HG03460 (cell line): ENCODE measurements at regions not wholly inside any gene's neighbourhood (a gene's known extent, or its start where the extent isn't known, plus 50 kb on each side); places are given as distances from the start of the nearest gene placed in this dataset.

Source experiments
- ATAC-seq: cut with Tn5 transposase; IDR thresholded peaks from one replicate; pipeline ENCODE4 v1.9.1; 2021; ENCODE audit not compliant: unreplicated experiment

DNA sequence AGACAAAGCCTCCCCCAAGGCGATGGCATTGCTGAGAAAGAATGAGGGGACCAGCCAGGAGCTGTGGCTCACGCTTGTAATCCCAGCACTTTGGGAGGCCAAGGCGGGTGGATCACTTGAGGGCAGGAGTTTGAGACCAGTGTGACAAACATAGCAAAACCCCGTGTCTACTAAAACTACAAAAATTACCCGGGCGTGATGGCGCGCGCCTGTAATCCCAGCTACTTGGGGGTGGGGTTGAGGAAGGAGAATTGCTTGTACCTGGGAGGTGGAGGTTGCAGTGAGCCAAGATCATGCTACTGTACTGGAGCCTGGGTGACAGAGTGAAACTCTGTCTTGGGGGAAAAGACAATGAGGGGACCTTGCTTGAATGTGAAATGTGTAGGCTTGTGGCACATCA lies 402.4 kb upstream of the C2CD4B start:
- ATAC-seq: no peak

DNA sequence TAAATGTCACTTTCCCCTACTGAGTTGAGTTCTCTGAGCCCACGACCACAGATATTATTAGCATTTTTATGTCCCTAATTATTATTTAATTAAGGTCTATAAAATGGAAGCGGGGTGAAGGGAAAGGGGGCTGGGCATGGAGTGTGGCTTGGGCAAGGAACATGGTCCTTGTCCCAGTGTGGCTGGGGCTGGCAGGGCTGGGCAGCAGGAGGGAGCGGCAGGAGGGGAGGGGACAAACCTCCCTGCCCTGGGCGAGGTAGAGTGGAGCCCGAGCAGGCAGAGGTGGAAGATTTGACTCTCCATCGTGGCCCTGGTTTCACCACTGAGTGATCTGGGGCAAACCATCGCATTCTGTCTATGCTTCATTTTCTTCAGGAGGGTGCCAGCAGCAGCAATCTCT lies 402.9 kb upstream of the C2CD4B start:
- ATAC-seq: no peak

DNA sequence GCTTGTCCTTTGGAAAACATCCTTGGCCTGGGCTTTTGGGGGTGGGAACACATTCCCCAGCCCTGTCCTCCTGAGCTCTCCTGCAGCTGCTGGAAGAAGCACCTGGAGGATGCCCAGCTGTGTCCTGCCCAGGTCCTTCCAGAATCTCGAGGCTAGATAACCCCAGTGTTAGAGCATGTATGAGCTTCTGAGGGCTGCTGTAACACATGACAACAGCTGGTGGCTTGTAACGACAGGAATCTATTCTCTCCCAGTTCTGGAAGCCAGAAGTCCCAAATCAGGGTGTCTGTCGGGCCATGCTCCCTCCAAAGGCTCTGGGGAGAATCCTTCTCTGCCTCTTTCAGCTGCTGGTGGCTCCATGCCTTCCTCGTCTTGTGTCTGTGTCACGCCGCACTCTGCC lies 403.6 kb upstream of the C2CD4B start:
- ATAC-seq: no peak

DNA sequence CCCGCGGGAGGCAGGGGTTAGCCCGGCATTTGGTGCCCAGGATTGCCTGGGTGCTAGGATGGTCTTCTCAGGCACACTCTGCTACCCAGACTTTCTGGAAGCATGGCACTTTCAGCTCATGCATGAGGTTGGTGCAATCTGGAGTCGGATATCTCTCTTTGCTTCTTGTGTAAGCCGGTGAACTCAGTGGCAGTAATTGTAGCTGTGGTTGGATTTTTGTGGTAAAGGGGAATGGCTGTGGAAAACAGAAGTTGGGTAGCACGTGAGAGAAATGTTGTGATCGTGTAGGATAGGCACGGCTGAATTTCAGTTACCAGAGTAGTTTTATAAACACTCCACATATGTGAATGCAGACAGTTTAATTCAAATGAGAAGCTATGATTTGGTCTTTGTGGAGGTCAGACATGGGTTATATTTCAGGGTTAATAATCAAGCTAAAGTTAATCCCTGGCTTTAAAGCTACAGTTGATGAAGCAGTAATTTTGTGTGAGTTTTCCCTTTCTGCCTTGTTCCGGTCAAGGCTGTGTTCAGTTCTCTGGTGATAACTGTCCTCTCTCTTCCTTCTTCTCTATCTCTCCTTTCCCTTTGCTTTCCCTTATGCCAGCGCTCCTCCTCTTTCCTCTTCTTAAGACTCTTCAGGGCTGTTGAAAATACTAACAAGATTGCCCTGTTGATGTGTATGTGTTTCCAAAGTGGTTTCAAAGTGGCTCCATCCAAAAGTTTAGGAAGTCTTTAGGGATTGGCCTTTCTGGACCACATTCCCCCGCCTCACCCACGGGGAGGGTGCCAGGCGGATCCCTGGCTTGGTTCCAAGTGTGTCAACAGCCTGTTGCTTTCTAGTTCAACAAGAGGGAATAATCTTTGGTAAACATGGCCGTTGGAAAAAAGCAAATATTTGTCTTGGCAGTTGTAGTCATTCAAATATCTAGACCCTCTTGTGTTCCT lies 404.6 kb upstream of the C2CD4B start:
- ATAC-seq: no peak

DNA sequence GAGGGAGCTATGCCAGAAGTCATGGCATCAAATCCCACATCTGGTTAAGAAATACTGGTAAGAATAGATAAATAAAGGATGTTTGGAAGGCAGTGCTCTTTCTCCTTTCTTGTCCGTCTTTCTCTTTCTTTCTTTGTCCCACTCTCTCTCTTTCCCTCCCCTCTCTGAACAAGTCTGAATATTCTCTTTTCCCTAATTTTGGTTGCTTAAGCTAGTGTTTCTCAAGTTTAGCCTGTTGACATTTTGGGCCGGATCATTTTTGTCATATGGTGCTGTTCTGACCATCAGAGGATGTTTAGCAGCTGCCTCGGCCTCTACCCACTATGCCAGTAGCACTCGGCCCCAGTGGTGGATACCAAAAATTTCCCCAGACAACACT lies 405.3 kb upstream of the C2CD4B start:
- no peak for ATAC-seq

DNA sequence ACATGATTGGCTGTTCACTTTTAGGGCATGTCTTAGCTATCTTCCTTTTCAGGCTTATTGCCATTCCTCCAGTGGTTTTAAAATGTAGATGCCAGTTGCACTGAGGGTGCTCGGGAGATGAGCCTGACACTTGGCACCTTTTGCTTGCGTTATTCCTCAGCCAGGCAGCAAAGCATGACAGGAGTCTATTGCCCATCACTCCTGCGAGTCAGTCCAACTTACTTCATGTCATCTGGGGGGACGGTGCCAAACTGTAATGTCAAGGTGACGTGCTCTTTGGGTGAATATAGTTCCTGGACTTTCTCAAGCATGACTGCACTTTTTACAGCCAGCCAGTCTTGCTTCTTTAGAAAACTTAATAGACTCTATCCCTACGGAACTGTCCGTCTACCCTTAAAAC lies 406.0 kb upstream of the C2CD4B start:
- no peak for ATAC-seq

DNA sequence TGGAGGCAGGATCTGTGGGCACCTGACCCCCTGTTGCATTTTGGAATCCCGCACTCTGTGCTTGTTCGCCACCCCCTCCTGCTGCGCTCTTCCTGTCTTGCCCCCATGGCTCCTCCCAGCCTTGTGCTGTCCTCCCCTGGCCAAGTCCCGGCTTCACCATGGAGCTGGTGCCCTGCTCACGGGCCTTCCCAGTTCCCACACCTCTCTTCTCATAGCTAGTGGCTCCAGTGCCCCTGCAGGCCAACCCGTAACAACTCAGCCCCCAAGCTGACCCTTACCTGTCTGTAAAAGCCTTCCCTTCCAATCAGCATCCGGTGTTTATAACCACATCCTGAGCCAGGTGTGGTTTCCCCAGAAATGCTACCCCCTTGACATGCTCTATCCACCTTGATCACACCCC lies 407.7 kb upstream of the C2CD4B start:
- no peak for ATAC-seq

DNA sequence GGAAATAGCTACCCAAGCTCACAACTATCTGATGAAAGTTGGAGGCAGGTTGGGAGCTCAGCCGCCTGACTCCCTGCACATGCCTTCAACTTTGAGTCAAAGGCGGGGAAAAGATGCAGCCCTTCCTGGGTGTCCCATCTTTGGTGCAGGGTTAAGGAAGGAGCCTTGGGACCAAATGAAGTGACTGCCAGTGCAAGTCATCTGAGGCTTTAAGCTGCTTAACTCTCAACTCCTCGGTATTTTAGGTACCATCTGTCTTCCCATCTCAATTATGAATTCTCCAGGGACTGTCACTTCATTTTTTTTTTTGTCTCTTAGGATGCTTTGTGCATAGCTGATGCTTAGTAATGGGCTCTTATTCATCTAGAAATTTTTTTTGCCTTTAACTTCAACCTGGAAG lies 408.8 kb upstream of the C2CD4B start:
- no peak for ATAC-seq

DNA sequence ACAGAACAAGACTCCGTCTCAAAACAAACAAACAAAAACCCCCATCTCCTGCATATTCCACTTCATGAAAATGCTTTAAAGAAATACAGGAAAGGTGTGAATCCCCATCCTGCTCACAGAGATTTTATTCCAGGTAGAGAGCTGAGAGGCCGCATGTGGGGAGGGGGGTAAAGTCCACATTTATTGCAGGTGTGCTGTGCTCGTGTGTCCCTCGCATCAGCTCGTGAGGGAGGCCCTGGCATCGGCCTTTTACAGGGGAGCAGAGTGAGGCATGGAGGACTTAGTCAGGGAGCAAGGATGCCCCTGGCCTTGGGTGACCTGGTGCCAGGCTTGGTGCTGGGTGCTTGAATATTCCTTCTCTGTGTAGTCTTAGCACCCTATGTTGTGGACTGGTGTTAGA lies 413.5 kb upstream of the C2CD4B start:
- no peak for ATAC-seq

DNA sequence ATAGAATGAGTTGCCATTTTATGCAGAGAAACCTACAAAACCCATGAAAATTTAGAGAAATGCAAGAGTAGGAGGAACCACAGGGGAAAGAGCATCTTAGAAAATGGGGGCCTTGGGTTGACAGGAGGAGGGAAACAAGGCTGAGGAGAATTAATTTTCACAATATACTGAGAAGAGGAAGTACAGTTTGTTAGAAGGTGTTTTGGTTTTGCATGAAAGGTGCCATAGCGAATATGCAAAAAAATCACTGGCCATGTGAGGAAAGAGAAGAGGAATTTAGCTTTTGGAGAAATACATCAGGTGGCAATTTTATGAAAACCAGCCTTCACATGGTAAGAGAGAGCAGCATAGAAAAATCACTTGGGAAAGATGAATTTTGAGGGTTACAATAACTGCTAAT lies 413.9 kb upstream of the C2CD4B start:
- ATAC-seq: no peak

DNA sequence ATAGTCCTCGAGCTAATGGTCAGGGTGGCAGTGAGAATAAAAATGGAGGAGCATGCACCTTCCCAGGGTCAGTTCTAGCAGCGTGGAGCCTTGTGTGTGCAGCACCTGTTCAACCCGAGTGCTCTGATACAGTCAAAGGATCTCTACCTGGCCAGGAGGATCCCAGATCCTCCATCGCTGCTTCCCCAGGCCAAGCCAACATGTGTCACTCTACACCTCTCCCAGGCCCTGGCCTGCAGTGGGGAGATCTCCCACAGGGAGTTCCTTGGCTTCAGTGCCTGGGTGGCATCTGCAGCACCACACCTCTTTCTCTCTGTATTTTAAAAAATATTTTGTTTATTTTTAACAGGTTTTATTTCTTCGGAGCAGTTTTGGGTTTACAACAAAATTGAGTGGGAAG lies 414.8 kb upstream of the C2CD4B start:
- ATAC-seq: no peak

DNA sequence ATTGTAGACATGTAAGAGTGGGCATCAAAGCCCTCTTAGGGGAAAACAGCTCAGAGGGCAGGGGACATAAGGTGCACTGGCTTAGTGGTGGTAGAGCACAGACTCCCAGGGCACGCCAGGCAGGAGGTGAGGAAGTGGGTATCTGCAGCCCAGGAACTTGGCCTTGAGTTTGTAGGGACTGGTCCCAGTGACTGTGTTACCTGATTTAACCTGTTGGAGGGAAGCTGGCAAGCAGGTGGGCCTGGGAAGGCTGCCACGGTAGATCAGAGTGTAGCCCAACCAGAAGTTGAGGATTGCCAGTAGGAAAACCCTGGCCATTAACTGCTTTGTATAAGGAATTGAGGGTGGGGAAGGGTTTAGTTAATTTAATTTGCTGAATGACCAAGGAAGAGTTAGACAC lies 417.5 kb upstream of the C2CD4B start:
- no peak for ATAC-seq

DNA sequence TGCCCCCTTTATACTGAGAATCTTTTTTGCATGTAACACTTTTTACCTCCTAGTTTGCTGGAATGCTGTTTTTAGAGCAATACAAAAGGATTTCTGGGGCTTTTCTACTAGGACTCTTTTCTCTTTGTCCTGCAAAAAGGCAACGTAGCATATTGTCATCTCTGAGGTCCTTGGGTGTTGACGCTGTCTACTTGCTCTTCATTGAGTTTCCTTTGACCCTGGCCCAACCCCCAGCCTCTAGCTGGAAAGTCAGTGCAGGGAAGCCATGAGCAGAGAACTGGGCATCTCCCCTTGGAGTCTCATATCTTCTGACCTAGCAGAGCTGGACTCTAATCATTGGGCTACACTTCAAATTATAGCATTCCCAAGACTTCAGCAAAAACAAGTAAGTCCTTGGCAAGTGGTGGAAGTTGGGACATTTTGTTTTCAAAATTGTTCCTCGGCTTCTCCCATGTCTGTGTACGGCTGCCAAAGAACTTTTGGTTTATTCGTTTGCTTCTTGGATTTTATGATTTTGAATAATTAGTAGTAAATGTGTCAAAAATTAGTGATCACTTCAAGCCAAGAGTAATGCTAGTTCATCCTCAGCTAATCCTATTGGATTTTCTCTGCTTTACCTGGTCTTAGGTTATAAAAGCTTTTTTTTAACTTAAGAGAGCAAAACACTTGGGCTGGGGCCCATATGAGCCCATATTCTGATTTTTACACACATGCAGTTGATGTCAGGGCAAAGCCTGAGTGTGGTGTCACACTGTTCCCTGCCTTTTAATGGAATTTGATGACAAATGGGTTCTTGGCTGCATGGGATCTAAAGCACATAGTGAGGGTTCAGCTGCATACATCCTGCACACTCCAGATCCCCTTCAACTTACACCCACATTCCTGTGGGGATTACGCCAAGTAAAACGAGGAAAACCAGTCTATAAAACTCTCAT lies 419.5 kb upstream of the C2CD4B start:
- ATAC-seq: no peak

DNA sequence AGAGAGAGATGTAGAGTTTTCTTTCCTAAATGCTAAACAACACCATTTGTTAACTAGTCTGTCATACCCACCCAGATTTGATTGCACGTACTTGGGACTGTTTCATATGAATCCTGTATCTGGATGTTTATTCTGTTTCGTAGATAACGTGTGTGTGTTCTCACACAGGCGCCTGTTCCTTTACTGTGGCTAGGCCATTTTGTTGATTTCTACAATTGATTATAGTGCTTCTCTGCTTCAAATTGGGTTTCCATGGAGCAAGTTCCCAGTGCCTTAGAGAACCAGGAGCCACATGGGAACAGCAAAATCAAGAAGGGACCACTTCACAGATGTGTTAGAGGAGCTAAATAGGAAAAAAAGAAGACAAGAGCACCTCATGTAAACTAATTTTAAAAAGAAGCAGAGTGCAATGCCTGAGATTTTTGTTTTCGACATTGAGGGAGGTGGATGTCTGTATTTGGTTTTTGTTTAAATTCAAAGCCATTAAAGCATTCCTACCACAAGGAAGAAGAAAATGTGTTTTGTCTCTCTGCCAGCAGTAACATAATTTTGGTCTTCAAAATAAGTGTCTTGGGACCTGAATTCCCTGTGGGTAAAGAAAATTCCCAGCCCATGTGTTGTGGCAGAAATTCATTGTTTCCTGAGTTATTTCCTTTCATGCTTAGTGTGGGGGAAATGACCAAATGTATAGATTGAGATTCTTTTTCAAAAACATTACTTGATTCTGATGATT lies 424.0 kb upstream of the C2CD4B start:
- no peak for ATAC-seq

DNA sequence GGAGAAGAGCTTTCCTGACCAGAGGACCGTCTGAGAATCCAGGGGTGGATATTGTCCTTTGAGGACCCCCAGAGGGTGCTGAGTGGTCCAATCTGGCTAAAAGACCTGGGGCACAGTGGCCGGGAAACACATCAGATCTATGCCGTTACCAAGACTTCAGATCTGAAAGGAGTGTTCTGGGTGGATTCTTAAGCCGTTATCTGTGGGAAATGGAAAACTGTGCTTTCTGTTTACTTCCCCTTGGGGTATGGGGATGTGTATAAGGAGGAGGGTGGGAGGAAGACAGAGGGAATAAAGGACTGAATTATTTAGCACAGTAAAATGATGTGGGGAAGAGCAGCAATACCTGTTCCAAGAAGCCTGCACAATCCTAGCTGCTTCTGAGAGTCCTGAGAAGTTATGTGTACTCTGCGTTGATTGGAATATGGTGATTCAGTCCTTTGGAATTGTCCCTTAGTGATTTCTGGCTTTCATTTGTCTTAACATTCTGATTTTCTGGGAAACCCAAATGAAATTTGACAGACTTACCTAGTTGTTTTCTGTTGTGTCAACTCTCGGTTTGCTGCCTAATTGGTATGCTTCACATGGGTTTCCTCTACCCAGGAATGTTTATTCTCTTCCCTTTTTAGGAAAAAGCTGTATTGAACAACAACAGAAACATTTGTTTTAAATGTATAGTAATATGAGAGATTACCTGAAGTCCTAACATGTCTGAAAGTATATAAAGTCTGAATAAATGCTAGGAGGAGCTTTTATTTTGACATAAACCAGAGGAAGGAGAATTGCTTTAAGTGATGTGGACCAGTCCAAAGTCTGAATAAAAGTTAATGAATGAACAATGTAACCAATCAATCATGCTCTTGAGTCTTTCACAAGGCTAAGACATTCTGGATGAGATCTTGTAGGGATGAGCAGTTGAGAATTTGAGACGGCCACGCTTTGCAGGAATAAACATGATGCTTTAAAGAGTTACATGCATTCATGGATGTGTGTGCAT lies 427.1 kb upstream of the C2CD4B start:
- ATAC-seq: no peak

DNA sequence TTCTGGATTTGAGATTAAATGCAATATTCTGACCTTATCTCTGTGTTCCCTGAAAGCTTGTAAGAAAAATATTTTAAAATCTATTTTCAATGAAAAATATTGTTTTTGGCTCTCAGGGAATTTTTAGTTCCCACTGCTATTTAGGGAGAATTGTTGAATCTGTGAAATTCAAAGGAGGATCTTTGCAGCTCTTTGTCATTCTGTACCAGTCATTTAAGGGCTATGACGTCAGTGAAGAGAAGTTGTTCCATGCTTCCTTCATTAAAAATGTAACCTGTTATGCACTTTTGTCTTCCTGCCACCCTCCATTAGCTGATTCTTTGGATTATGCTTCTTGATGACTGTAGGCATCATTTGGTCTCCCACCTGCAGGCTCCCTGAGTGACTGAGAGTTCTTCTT lies 427.8 kb upstream of the C2CD4B start:
- ATAC-seq: no peak

DNA sequence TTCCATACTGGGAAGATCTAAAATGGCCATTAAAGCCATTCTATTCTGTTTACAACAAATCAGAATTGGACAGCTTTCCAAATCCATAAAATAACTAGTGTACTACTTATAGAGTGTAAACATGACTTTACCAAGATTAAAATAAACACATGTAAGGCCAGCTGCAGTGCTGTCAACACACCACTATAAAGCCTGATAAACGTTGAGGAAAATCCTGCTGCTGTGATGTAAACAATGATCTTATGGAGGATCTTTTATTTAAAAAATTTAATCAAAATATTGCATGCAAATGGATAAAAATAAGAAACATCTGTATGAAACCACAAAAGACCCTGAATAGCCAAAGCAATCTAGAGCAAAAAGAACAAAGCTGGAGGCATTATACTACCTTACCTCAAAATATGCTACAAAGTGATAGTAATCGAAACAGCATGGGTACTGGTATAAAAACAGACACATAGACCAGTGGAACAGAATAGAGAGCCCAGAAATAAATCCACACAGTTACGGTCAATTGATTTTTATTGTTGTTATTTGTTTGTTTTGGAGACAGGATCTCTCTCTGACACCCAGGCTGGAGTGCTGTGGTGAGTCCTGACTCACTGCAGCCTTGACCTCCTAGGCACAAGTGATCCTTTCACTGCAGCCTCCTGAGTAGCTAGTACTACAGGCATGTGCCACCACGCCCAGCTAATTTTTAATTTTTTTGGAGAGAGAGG lies 428.8 kb upstream of the C2CD4B start:
- ATAC-seq: no peak

DNA sequence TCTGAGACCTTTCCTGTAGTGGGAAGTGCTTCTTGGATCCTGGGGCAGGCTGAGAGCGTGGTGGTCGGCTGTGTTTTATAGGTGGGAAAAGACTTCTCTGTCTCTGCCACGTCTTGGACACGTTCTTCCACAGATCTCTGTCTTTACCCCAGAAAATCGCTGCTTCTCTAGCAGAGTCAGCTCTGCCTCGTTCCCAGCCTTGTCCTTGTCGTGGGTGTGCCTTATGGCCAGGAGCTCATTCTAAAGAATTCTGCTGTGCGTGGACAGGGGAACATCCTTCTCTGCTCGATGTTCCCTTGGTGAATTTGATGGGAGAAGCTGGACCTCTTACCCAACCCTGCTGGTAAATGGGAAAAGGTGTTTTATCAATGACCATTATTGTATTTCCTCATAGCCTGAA lies 433.1 kb upstream of the C2CD4B start:
- ATAC-seq: no peak
